ENCODE measurements at regions not wholly inside any gene's neighbourhood (a gene's known extent, or its start where the extent isn't known, plus 50 kb on each side); places are given as distances from the start of the nearest gene placed in this dataset.

GRCh38 chr5:18018472-18018871, 384.2 kb downstream of the TAF11L14 start:
- TF ChIP-seq CTCF (IDR thresholded peaks at IDR 0.05; ENCODE audit: insufficient read depth, low read length): no peak
- TF ChIP-seq GABPA (IDR thresholded peaks at IDR 0.05; ENCODE audit: low read depth): no peak
- no peak for TF ChIP-seq REST (IDR thresholded peaks at IDR 0.05; ENCODE audit: insufficient replicate concordance, low read depth)
- TF ChIP-seq POLR2AphosphoS5 (IDR thresholded peaks at IDR 0.05; ENCODE audit: low read depth): no peak
- no peak for TF ChIP-seq SPI1 (IDR thresholded peaks at IDR 0.05; ENCODE audit: borderline replicate concordance, low read depth)

Measured in HL-60 (cell line).